Breast epithelium (tissue), 3 donors: ENCODE measurements at regions not wholly inside any gene's neighbourhood (a gene's known extent, or its start where the extent isn't known, plus 50 kb on each side); places are given as distances from the start of the nearest gene placed in this dataset.

Experiments used
- CTCF ChIP-seq, 3 donors: fragments of 450-650 bp; IDR thresholded peaks; one replicate each; pipeline ENCODE4 v1.5.1; 2016 to 2017; ENCODE audit warnings: antibody characterized with exemption in 3 of 3, mild to moderate bottlenecking in 3 of 3, moderate library complexity in 3 of 3
- POLR2A ChIP-seq: fragments of 450-650 bp; IDR thresholded peaks from one replicate; pipeline ENCODE4 v1.6.1; 2016; ENCODE audit warnings: antibody characterized with exemption, mild to moderate bottlenecking, moderate library complexity
- POLR2AphosphoS5 ChIP-seq, 3 donors: sonication (generic); formaldehyde crosslinking; IDR thresholded peaks; one replicate each; pipeline ENCODE4 v1.6.1; 2017; ENCODE audit warnings: antibody characterized with exemption in 3 of 3

GRCh38 chr6:160858886-160859285 lies 132.7 kb upstream of the MAP3K4 start:
- TF ChIP-seq CTCF (IDR thresholded peaks at IDR 0.05): no peak
- TF ChIP-seq POLR2A: no peak
- no peak for TF ChIP-seq POLR2AphosphoS5 (IDR thresholded peaks at IDR 0.05)
